HuH-7 (cell line): ENCODE measurements at regions not wholly inside any gene's neighbourhood (a gene's known extent, or its start where the extent isn't known, plus 50 kb on each side); places are given as distances from the start of the nearest gene placed in this dataset.
A peak's percentile ranks its signal among the peaks of the same experiment; 100 is the strongest.
"Not testable (repeated sequence)": the region's sequence is repeated elsewhere in the genome, so short reads cannot be mapped to it uniquely, and the experiment has no call there.

ENCODE experiments used
- DNase-seq: peaks from one replicate; pipeline ENCODE4 v3.0.0; 2011; ENCODE audit warnings: low spot score

DNA sequence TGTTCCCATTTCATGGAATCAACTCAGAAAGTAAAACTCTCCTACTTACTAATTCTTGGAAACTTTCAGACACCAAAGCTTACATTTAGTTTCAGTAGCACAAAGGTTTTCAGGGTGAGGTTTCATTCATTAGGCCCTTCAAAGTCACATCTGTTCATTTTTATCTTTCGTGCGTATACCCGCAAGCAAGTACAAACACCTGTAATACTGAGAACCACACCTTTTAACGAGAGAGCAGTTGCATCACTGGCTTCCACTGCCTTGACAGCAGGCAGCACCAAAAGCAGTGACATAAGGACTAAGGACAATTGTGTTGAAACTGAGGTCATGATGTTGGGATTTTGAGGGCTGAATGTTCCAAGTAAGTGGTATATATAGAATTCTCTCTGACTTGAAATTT lies 60.5 kb downstream of the GOLGA6L22 start:
- DNase-seq: not testable (repeated sequence)

DNA sequence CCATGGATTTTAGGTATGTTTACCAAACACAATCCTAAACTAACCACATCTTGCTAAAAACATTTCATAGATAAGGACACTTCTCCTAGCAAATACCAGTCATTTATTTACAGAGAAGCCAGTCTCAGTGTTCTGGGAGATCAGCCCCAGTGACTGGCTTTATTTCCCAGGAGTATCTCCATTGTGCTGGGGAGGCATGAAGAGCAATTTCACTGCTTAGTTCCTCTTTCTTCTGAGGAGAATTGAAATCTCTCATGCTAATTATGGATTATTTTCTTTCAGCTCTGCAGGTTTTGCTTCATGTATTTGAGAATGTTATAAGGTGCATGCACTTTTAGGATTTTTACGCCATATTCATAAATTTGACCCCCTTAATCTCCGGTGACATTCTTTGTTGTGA lies 67.8 kb downstream of the GOLGA6L22 start:
- DNase-seq: not testable (repeated sequence)

DNA sequence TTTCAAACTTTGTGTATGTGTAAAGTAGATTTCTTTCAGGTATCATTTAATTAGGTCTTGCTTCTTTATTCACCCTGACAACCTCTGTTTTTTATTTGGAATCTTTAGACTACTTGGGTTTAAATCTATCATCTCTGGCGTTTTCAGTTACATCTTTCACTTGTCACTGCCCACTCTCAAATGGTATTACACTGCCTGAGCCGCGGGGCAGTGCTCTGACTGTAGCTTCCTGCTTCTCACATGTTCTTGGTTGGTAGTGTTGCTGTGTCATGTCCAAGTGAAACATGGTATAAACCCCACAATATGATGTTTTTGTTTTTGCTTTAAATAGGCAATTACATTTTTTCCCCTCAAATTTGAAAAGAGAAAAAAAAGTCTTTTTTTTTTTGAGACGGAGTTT lies 68.3 kb downstream of the GOLGA6L22 start:
- not testable (repeated sequence) for DNase-seq

- DNase-seq: not testable (repeated sequence)
Measured at GRCh38 chr15:22529200-22529599, 70.5 kb downstream of the GOLGA6L22 start.

DNA sequence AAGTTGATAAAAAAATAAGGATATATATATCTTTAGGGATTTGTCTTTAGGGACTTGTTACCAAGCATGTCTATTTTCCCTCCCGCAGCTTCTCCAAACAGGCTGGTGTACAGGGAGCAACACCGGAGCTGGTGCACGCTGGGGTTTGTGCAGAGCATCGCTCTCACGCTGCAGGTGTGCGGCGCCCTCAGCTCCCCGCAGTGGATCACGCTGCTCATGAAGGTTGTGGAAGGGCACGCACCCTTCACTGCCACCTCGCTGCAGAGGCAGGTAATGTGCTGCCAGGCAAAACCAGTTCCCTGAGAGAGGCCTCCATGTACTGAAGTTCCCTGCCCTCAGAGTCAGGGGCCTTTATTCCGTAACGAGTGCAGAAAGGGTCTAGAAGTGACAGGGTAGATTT lies 101.0 kb downstream of the GOLGA6L22 start:
- DNase-seq: not testable (repeated sequence)

DNA sequence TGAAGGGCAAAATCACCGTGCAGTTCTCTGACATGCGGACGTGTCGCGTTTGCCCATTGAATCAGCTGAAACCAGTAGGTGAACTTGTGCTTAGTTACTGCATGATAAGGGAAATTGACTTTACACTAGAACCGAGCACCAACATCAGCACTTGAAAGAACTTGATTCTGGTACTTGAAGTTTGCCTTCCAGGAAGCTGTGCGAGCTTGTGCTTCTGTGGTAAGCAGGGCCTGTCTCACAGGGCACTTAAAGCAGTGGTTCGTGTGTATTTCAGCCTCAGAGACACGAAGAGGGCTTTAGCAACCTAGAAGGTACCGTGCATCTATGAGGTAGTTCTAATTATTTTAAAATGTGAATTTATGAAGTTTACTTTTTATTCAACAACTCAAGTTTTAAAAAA lies 103.0 kb downstream of the GOLGA6L22 start:
- DNase-seq: not testable (repeated sequence)

DNA sequence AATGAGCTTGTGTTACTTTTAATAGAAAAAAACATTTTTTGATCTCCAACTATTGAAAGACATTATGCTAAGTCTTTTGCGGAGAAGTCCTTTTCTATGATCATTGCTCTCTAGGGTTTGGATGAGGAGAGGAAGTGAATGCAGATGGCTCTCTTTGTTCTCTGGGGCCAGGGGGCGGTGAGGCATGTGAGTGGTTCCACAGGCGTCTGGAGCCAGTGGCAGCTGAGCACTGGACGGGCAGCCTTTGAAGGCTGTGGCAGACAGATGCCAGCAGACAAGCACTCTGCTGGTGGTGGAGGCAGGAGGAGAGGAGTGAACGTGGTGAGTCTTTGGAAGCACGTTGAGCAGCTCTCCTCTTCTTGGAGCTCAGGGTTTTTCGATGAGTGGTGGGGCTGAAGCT lies 107.8 kb downstream of the GOLGA6L22 start:
- DNase-seq: not testable (repeated sequence)

GRCh38 chr15:22569486-22569885 lies 110.8 kb downstream of the GOLGA6L22 start:
- DNase-seq: not testable (repeated sequence)

GRCh38 chr15:22572152-22572735 lies 113.5 kb downstream of the GOLGA6L22 start:
- DNase-seq: not testable (repeated sequence)

DNA sequence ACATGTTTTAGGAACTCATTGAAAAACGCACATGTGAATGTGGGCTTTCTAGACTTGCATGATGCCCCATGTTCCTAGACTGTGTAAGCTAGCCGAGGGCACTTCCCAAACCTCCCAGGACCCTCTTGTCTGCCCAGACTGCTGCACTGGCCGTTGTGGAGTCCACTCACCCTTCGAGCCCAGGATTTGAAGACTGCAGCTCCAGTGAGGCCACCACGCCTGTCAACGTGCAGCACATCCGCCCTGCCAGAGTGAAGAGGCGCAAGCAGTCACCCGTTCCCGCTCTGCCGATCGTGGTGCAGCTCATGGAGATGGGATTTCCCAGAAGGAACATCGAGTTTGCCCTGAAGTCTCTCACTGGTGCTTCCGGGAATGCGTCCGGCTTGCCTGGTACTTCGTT lies 114.1 kb downstream of the GOLGA6L22 start:
- DNase-seq: not testable (repeated sequence)

GRCh38 chr15:22577828-22578227 lies 119.1 kb downstream of the GOLGA6L22 start:
- not testable (repeated sequence) for DNase-seq

GRCh38 chr15:22579213-22579612 lies 120.5 kb downstream of the GOLGA6L22 start:
- DNase-seq: not testable (repeated sequence)

GRCh38 chr15:22587391-22587790 lies 128.7 kb downstream of the GOLGA6L22 start:
- DNase-seq: not testable (repeated sequence)

DNA sequence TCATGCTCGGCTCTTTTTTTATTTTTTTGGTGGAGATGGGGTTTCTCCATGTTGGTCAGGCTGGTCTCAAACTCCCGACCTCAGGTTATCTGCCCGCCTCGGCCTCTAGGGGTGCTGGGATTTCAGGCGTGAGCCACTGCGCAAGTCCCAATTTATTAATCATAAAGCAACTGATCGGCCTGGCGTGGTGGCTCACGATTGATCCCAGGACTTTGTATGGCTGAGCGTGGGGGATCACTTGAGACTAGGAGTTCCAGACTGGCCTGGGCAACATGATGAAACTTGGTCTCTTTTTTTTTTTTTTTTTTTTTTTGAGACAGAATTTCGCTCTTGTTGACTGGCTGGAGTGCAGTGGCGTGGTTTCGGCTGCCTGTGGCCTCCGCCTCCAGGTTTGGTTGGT lies 139.8 kb downstream of the GOLGA6L22 start:
- DNase-seq: not testable (repeated sequence)

- DNase-seq: not testable (repeated sequence)
Measured at GRCh38 chr15:22599526-22600320, 141.0 kb downstream of the GOLGA6L22 start.

GRCh38 chr15:22616976-22617375 lies 158.3 kb downstream of the GOLGA6L22 start:
- not testable (repeated sequence) for DNase-seq

GRCh38 chr15:22631789-22632188 lies 154.7 kb upstream of the NIPA1 start:
- not testable (repeated sequence) for DNase-seq

DNA sequence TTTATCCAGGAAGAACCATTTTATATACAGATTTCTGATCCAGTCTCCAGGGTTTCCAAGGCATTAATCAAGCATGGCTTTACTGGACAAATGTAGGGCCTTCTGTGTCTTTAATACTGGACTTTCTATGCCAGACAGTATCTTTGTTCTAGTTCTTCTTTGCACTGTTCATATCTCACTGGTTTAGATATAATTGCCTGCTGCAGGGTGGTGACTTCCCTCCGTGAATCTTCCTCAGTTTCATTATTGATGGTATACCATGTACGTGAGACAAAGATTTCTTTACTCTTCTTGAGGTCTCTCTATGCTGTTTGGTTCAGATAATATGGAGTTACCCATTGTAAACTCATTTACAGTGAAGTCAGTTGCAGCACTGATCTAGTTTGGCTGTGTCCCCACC lies 146.5 kb upstream of the NIPA1 start:
- DNase-seq: not testable (repeated sequence)

DNA sequence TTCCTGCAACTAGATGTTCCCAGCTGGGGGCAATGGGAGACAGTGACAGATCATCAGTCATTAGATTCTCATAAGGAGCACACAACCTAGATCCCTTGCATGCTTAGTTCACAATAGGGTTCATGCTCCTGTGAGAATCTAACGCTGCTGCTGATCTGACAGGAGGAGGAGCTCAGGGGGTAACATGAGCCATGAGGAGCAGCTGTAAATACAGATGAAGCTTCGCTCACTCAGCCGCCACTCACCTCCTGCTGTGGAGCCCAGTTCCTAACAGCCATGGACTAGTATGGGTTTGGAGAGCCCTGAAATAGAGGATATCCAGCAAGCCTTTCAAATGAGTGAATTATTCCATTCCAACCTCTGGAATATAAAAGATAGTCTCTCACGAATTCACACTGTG lies 137.0 kb upstream of the NIPA1 start:
- DNase-seq: not testable (repeated sequence)

DNA sequence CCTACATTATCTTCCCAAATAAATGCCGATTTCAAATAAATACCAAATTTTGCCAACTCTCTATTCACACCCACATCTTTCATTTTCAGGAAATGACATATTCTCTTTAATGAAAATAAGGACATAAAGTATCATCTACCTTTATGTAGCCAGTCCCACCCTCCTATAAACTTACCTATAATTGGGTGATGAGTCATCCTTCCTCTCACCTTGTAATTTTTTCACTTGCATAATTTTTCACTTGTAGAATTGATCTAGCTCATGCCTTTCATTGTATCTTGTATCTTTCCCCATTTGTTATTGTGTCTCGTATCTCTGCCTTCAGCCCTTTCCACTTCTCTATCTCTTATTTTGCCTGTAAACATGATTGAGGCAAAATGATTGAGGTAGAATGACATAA lies 135.3 kb upstream of the NIPA1 start:
- not testable (repeated sequence) for DNase-seq

- DNase-seq: peak; percentile 1
Measured at GRCh38 chr15:22664294-22665058, 122.0 kb upstream of the NIPA1 start.

DNA sequence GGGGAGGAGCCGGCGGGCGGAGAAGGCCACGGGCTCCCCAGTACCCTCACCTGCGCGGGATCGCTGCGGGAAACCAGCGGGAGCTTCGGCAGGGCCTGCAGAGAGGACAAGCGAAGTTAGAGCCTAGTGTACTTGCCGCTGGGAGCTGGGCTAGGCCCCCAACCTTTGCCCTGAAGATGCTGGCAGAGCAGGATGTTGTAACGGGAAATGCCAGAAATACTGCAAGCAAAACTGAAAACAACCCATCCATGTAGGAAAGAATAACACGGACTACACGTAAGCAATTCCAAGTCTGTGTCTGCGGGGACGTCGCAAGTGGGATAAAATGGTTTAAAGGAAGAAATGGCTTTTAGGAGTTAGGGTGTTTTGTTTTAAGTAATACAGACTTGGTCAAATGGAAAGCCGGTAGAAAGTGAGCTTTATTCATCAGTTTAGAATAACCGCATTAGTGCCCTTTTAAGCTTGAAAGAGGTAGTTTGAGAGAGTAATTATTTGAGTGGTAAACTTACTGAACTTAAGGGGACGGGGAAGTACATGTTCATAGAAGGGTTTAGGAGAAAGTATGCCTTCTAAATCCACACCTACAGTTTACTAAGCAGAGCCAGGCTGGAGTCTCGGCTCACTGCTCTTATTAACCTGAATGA lies 121.3 kb upstream of the NIPA1 start:
- DNase-seq: not testable (repeated sequence)
